SK-N-SH treated with all-trans-retinoic acid at 6 μM for 48 hours (cell line): ENCODE measurements at regions not wholly inside any gene's neighbourhood (a gene's known extent, or its start where the extent isn't known, plus 50 kb on each side); places are given as distances from the start of the nearest gene placed in this dataset.

Experiments used
- ATAC-seq: fragments of 200-7000 bp; cut with Tn5 transposase; 3 replicates; pipeline ENCODE4 v1.9.1; 2020; ENCODE audit warnings: mild to moderate bottlenecking, moderate library complexity
- ARNTL ChIP-seq: fragments of 450-650 bp; formaldehyde crosslinking; IDR thresholded peaks from 2 replicates; pipeline ENCODE4 v1.5.0; 2020; ENCODE audit warnings: low read depth, mild to moderate bottlenecking, moderate library complexity, borderline replicate concordance
- BACH2 ChIP-seq: fragments of 250-450 bp; sonication (Bioruptor Pico); IDR thresholded peaks from 2 replicates; pipeline ENCODE4 v1.9.0; 2021; ENCODE audit warnings: mild to moderate bottlenecking, borderline replicate concordance
- CREB5 ChIP-seq: fragments of 250-450 bp; sonication (Bioruptor Pico); IDR thresholded peaks from 2 replicates; pipeline ENCODE4 v1.5.1; 2020; ENCODE audit warnings: low read depth, mild to moderate bottlenecking, moderate library complexity
- CSDC2 ChIP-seq: fragments of 250-450 bp; sonication (Bioruptor Pico); IDR thresholded peaks from 2 replicates; pipeline ENCODE4 v1.5.0; 2020; ENCODE audit warnings: mild to moderate bottlenecking, moderate library complexity
- CSRNP3 ChIP-seq: fragments of 250-450 bp; sonication (Bioruptor Pico); IDR thresholded peaks from 2 replicates; pipeline ENCODE4 v1.5.1; 2021; ENCODE audit warnings: mild to moderate bottlenecking, moderate library complexity
- ESRRG ChIP-seq: fragments of 250-450 bp; sonication (Bioruptor Pico); IDR thresholded peaks from 2 replicates; pipeline ENCODE4 v1.6.1; 2021; ENCODE audit warnings: mild to moderate bottlenecking
- OSR1 ChIP-seq: fragments of 250-450 bp; sonication (Bioruptor Pico); IDR thresholded peaks from 2 replicates; pipeline ENCODE4 v1.8.0; 2022; ENCODE audit warnings: moderate library complexity, mild to moderate bottlenecking, inconsistent platforms
- PPARA ChIP-seq: fragments of 250-450 bp; sonication (Bioruptor Pico); IDR thresholded peaks from 2 replicates; pipeline ENCODE4 v1.5.0; 2020; ENCODE audit warnings: mild to moderate bottlenecking, borderline replicate concordance
- TOX ChIP-seq: fragments of 250-450 bp; sonication (Bioruptor Pico); IDR thresholded peaks from 2 replicates; pipeline ENCODE4 v1.8.0; 2021; ENCODE audit warnings: mild to moderate bottlenecking, moderate library complexity, borderline replicate concordance
- ZFP3 ChIP-seq: fragments of 250-450 bp; sonication (Bioruptor Pico); IDR thresholded peaks from 2 replicates; pipeline ENCODE4 v1.5.0; 2020; ENCODE audit warnings: mild to moderate bottlenecking, moderate library complexity
- ZFP30 ChIP-seq: fragments of 450-650 bp; formaldehyde crosslinking; IDR thresholded peaks from 2 replicates; pipeline ENCODE4 v1.5.0; 2022; ENCODE audit warnings: mild to moderate bottlenecking, moderate library complexity
- ZNF565 ChIP-seq: fragments of 450-650 bp; formaldehyde crosslinking; conservative IDR thresholded peaks from 2 replicates; pipeline ENCODE4 v1.5.0; 2020; ENCODE audit warnings: low read depth, mild to moderate bottlenecking, moderate library complexity
- ZNF70 ChIP-seq: fragments of 450-650 bp; formaldehyde crosslinking; IDR thresholded peaks from 2 replicates; pipeline ENCODE4 v1.5.0; 2020; ENCODE audit warnings: mild to moderate bottlenecking, moderate library complexity
- ZNF8 ChIP-seq: fragments of 450-650 bp; formaldehyde crosslinking; IDR thresholded peaks from 2 replicates; pipeline ENCODE4 v1.5.0; 2020; ENCODE audit warnings: mild to moderate bottlenecking, moderate library complexity
- TF ChIP-seq, protein P1 (sequence below): fragments of 250-450 bp; sonication (Bioruptor Pico); IDR thresholded peaks from 2 replicates; pipeline ENCODE4 v1.8.0; 2020; ENCODE audit warnings: mild to moderate bottlenecking, moderate library complexity, borderline replicate concordance
- TF ChIP-seq, protein P2 (sequence below): fragments of 250-450 bp; sonication (Bioruptor Pico); IDR thresholded peaks from 2 replicates; pipeline ENCODE4 v1.5.0; 2020; ENCODE audit warnings: mild to moderate bottlenecking, moderate library complexity

GRCh38 chr2:198890490-198890889 lies 567.2 kb downstream of the SATB2 start (continued):
- TF ChIP-seq CSRNP3 (CRISPR knock-in tag) (no peak), CSDC2 (CRISPR knock-in tag) (no peak)
- TF ChIP-seq, all 23 proteins: peak for 0

GRCh38 chr2:198883604-198884003 lies 574.1 kb downstream of the SATB2 start:
- TF ChIP-seq ZNF8 (CRISPR knock-in tag) = no peak
- no peak for TF ChIP-seq TOX (CRISPR knock-in tag)
- TF ChIP-seq ARNTL (CRISPR knock-in tag) = no peak
- no peak for TF ChIP-seq CSDC2 (CRISPR knock-in tag)
- TF ChIP-seq CREB5 (CRISPR knock-in tag) = no peak
- no peak for TF ChIP-seq ZFP30
- no peak for TF ChIP-seq ZFP3 (CRISPR knock-in tag)
- no peak for TF ChIP-seq ESRRG
- no peak for TF ChIP-seq PPARA
- TF ChIP-seq ZNF565 (CRISPR knock-in tag) = no peak
- no peak for ATAC-seq

DNA sequence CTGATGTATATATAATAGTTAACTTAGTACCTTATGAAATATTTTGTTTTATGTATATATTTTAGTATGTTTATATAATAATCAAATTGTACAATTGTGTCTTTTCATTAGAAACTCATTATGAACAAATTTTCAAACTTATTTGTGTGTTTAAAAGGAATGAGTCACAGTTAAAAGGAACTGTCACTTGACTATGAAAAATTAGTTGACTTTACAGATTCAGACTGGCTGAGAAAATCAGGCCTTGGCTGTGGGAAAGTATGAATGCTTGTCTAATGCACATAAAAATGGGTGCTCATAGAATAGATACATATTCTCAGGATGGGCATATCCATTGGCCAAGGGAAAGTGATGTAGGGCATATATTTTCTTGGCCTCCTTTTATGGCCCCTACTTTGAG lies 576.8 kb downstream of the SATB2 start:
- no peak for ATAC-seq
- TF ChIP-seq PPARA (no peak), BACH2 (no peak), ZFP30 (no peak), CREB5 (CRISPR knock-in tag) (no peak), OSR1 (no peak), ZNF70 (CRISPR knock-in tag) (no peak), CSRNP3 (CRISPR knock-in tag) (no peak), ZNF565 (CRISPR knock-in tag) (no peak)
- TF ChIP-seq, protein P1, sequence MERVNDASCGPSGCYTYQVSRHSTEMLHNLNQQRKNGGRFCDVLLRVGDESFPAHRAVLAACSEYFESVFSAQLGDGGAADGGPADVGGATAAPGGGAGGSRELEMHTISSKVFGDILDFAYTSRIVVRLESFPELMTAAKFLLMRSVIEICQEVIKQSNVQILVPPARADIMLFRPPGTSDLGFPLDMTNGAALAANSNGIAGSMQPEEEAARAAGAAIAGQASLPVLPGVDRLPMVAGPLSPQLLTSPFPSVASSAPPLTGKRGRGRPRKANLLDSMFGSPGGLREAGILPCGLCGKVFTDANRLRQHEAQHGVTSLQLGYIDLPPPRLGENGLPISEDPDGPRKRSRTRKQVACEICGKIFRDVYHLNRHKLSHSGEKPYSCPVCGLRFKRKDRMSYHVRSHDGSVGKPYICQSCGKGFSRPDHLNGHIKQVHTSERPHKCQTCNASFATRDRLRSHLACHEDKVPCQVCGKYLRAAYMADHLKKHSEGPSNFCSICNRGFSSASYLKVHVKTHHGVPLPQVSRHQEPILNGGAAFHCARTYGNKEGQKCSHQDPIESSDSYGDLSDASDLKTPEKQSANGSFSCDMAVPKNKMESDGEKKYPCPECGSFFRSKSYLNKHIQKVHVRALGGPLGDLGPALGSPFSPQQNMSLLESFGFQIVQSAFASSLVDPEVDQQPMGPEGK = no peak

- TF ChIP-seq ESRRG (no peak), CREB5 (CRISPR knock-in tag) (no peak), OSR1 (no peak), ZNF8 (CRISPR knock-in tag) (no peak), ZFP3 (CRISPR knock-in tag) (no peak), ZFP30 (no peak), TOX (CRISPR knock-in tag) (no peak), CSDC2 (CRISPR knock-in tag) (no peak), ARNTL (CRISPR knock-in tag) (no peak)
- TF ChIP-seq, protein P2, sequence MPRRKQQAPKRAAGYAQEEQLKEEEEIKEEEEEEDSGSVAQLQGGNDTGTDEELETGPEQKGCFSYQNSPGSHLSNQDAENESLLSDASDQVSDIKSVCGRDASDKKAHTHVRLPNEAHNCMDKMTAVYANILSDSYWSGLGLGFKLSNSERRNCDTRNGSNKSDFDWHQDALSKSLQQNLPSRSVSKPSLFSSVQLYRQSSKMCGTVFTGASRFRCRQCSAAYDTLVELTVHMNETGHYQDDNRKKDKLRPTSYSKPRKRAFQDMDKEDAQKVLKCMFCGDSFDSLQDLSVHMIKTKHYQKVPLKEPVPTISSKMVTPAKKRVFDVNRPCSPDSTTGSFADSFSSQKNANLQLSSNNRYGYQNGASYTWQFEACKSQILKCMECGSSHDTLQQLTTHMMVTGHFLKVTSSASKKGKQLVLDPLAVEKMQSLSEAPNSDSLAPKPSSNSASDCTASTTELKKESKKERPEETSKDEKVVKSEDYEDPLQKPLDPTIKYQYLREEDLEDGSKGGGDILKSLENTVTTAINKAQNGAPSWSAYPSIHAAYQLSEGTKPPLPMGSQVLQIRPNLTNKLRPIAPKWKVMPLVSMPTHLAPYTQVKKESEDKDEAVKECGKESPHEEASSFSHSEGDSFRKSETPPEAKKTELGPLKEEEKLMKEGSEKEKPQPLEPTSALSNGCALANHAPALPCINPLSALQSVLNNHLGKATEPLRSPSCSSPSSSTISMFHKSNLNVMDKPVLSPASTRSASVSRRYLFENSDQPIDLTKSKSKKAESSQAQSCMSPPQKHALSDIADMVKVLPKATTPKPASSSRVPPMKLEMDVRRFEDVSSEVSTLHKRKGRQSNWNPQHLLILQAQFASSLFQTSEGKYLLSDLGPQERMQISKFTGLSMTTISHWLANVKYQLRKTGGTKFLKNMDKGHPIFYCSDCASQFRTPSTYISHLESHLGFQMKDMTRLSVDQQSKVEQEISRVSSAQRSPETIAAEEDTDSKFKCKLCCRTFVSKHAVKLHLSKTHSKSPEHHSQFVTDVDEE (CRISPR knock-in tag) = no peak
- ATAC-seq = no peak
These were observed 577.3 kb downstream of the SATB2 start for GRCh38 chr2:198880421-198880820.
